ENCODE measurements at regions not wholly inside any gene's neighbourhood (a gene's known extent, or its start where the extent isn't known, plus 50 kb on each side); places are given as distances from the start of the nearest gene placed in this dataset.

DNA sequence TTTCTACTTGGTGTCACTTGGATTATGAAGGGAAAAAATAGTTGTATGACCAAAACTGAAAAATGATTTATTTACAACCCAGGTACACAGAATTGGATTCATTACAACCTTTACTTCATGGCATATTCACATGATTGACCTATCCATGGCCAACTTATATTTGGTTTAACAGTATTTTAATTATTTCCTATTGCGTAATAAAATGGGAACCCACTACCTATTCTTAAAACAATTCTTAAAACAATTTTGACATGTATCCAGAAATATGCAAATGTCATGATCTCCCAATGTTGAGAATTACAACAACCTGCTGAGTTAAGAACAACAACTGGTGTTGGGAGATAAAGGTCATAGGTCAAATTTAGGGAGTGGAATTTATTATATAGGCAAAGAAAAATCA lies 54.8 kb upstream of the DDX53 start:
- TF ChIP-seq, protein P1, sequence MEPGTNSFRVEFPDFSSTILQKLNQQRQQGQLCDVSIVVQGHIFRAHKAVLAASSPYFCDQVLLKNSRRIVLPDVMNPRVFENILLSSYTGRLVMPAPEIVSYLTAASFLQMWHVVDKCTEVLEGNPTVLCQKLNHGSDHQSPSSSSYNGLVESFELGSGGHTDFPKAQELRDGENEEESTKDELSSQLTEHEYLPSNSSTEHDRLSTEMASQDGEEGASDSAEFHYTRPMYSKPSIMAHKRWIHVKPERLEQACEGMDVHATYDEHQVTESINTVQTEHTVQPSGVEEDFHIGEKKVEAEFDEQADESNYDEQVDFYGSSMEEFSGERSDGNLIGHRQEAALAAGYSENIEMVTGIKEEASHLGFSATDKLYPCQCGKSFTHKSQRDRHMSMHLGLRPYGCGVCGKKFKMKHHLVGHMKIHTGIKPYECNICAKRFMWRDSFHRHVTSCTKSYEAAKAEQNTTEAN (CRISPR knock-in tag; IDR thresholded peaks at IDR 0.05) = no peak
- TF ChIP-seq, protein P2, sequence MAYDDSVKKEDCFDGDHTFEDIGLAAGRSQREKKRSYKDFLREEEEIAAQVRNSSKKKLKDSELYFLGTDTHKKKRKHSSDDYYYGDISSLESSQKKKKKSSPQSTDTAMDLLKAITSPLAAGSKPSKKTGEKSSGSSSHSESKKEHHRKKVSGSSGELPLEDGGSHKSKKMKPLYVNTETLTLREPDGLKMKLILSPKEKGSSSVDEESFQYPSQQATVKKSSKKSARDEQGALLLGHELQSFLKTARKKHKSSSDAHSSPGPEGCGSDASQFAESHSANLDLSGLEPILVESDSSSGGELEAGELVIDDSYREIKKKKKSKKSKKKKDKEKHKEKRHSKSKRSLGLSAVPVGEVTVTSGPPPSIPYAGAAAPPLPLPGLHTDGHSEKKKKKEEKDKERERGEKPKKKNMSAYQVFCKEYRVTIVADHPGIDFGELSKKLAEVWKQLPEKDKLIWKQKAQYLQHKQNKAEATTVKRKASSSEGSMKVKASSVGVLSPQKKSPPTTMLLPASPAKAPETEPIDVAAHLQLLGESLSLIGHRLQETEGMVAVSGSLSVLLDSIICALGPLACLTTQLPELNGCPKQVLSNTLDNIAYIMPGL (CRISPR knock-in tag; IDR thresholded peaks at IDR 0.05) = no peak
- no peak for TF ChIP-seq ZNF396 (CRISPR knock-in tag; IDR thresholded peaks at IDR 0.05; ENCODE audit: borderline replicate concordance)
- no peak for TF ChIP-seq PRRX2 (CRISPR knock-in tag; IDR thresholded peaks at IDR 0.05)
- TF ChIP-seq, protein P3, sequence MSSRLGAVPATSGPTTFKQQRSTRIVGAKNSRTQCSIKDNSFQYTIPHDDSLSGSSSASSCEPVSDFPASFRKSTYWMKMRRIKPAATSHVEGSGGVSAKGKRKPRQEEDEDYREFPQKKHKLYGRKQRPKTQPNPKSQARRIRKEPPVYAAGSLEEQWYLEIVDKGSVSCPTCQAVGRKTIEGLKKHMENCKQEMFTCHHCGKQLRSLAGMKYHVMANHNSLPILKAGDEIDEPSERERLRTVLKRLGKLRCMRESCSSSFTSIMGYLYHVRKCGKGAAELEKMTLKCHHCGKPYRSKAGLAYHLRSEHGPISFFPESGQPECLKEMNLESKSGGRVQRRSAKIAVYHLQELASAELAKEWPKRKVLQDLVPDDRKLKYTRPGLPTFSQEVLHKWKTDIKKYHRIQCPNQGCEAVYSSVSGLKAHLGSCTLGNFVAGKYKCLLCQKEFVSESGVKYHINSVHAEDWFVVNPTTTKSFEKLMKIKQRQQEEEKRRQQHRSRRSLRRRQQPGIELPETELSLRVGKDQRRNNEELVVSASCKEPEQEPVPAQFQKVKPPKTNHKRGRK (CRISPR knock-in tag; IDR thresholded peaks at IDR 0.05; ENCODE audit: borderline replicate concordance) = no peak
- TF ChIP-seq, protein P4, sequence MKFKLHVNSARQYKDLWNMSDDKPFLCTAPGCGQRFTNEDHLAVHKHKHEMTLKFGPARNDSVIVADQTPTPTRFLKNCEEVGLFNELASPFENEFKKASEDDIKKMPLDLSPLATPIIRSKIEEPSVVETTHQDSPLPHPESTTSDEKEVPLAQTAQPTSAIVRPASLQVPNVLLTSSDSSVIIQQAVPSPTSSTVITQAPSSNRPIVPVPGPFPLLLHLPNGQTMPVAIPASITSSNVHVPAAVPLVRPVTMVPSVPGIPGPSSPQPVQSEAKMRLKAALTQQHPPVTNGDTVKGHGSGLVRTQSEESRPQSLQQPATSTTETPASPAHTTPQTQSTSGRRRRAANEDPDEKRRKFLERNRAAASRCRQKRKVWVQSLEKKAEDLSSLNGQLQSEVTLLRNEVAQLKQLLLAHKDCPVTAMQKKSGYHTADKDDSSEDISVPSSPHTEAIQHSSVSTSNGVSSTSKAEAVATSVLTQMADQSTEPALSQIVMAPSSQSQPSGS (CRISPR knock-in tag; IDR thresholded peaks at IDR 0.05; ENCODE audit: borderline replicate concordance, low read depth) = no peak
- TF ChIP-seq OVOL2 (CRISPR knock-in tag; IDR thresholded peaks at IDR 0.05; ENCODE audit: borderline replicate concordance) = no peak
- TF ChIP-seq, protein P5, sequence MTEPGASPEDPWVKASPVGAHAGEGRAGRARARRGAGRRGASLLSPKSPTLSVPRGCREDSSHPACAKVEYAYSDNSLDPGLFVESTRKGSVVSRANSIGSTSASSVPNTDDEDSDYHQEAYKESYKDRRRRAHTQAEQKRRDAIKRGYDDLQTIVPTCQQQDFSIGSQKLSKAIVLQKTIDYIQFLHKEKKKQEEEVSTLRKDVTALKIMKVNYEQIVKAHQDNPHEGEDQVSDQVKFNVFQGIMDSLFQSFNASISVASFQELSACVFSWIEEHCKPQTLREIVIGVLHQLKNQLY (CRISPR knock-in tag; IDR thresholded peaks at IDR 0.05) = no peak
- TF ChIP-seq FOXJ3 (CRISPR knock-in tag; IDR thresholded peaks at IDR 0.05; ENCODE audit: borderline replicate concordance) = no peak
- Mint-ChIP-seq H3K9me3 (no peaks in the 10 kb centered on the region), H3K27me3 (ENCODE audit: low read depth) (no peaks in the 10 kb centered on the region), H3K4me1 (no peaks in the 10 kb centered on the region), H3K36me3 (no peaks in the 10 kb centered on the region), H3K4me3 (no peak overlapping the region), H3K27ac (no peak overlapping the region)
- ChIA-PET CTCF (no interaction called here), POLR2A (no interaction called here)
- ATAC-seq (no peak), DNase-seq (ENCODE audit: low spot score) (no peak)

Data from WTC11 (cell line).